SU-DHL-6 (cell line): ENCODE measurements at regions not wholly inside any gene's neighbourhood (a gene's known extent, or its start where the extent isn't known, plus 50 kb on each side); places are given as distances from the start of the nearest gene placed in this dataset.
"Not testable (repeated sequence)": the region's sequence is repeated elsewhere in the genome, so short reads cannot be mapped to it uniquely, and the experiment has no call there.

Experiments
- H2AFZ ChIP-seq: fragments of 200-600 bp; sonication (generic); 2 replicates; pipeline ENCODE4 v1.6.1; 2014; ENCODE audit warnings: low read depth, mild to moderate bottlenecking, moderate library complexity, mixed read lengths, antibody characterized with exemption, low read length; ENCODE audit not compliant: severe bottlenecking
- H3F3A ChIP-seq: fragments of 200-600 bp; shearing (Covaris generic); 2 replicates; pipeline ENCODE4 v1.6.0; 2016; ENCODE audit warnings: antibody characterized with exemption, mild to moderate bottlenecking; ENCODE audit not compliant: insufficient read depth
- H3K27ac ChIP-seq: fragments of 200-600 bp; sonication (generic); 2 replicates; pipeline ENCODE4 v1.5.1; 2016; ENCODE audit warnings: low read depth, mild to moderate bottlenecking, low read length, moderate library complexity, mixed read lengths
- H3K27me3 ChIP-seq: fragments of 200-600 bp; sonication (generic), shearing (Covaris generic); 2 replicates; pipeline ENCODE4 v1.6.0; 2014; ENCODE audit warnings: mild to moderate bottlenecking, low read length
- H3K36me3 ChIP-seq: fragments of 200-600 bp; sonication (generic); 2 replicates; pipeline ENCODE4 v1.6.1; 2014; ENCODE audit warnings: mild to moderate bottlenecking, low read length, mixed read lengths
- H3K4me2 ChIP-seq: fragments of 300-600, 200-600 bp; shearing (Covaris generic), sonication (generic); 2 replicates; pipeline ENCODE4 v1.6.0; 2014; ENCODE audit warnings: low read length, low read depth, mild to moderate bottlenecking; ENCODE audit not compliant: poor library complexity, severe bottlenecking
- H3K4me3 ChIP-seq: fragments of 200-600 bp; sonication (generic); 2 replicates; pipeline ENCODE4 v1.5.1; 2014; ENCODE audit warnings: antibody characterized with exemption, low read length, mild to moderate bottlenecking, mixed read lengths; ENCODE audit not compliant: insufficient read depth, poor library complexity, severe bottlenecking
- H3K79me2 ChIP-seq: fragments of 200-600 bp; sonication (generic); 2 replicates; pipeline ENCODE4 v1.6.1; 2014; ENCODE audit warnings: mild to moderate bottlenecking, low read length, moderate library complexity; ENCODE audit not compliant: insufficient read depth
- H3K9ac ChIP-seq: fragments of 200-600 bp; sonication (generic); 2 replicates; pipeline ENCODE4 v1.7.0; 2014; ENCODE audit warnings: mild to moderate bottlenecking, low read length
- H3K9me2 ChIP-seq: fragments of 200-600 bp; sonication (generic); replicated peaks from 2 replicates; pipeline ENCODE4 v1.6.1; 2014; ENCODE audit warnings: low read length; ENCODE audit not compliant: insufficient read depth
- H3K9me3 ChIP-seq: fragments of 200-600 bp; sonication (generic); 2 replicates; pipeline ENCODE4 v1.6.1; 2014; ENCODE audit warnings: low read length, mixed read lengths; ENCODE audit not compliant: insufficient read depth
- H4K20me1 ChIP-seq: fragments of 200-600 bp; sonication (generic); 2 replicates; pipeline ENCODE4 v1.6.1; 2014; ENCODE audit warnings: low read depth, mild to moderate bottlenecking, antibody characterized with exemption, low read length, moderate library complexity, mixed read lengths
- CTCF ChIP-seq: fragments of 200-600 bp; sonication (generic); IDR thresholded peaks from one replicate; pipeline ENCODE4 v1.5.1; 2017; ENCODE audit warnings: antibody characterized with exemption, mild to moderate bottlenecking, low read length, moderate library complexity; ENCODE audit not compliant: insufficient read depth, poor library complexity, severe bottlenecking
- EZH2phosphoT487 ChIP-seq: fragments of 200-600 bp; sonication (generic), shearing (Covaris generic); conservative IDR thresholded peaks from 2 replicates; pipeline ENCODE4 v1.6.1; 2018; ENCODE audit warnings: mild to moderate bottlenecking, antibody characterized with exemption, low read length, moderate library complexity, mixed read lengths

- Histone ChIP-seq H2AFZ (no peak overlapping the region), H4K20me1 (no peaks in the 10 kb centered on the region), H3K27ac (no peak overlapping the region), H3K9ac (no peak overlapping the region), H3K79me2 (no peaks in the 10 kb centered on the region), H3K9me2 (no peaks in the 10 kb centered on the region), H3K4me2 (no peak overlapping the region), H3F3A (no peaks in the 10 kb centered on the region), H3K4me3 (no peak overlapping the region), H3K36me3 (no peaks in the 10 kb centered on the region), H3K27me3 (no peaks in the 10 kb centered on the region), H3K9me3 (no peaks in the 10 kb centered on the region)
- TF ChIP-seq EZH2phosphoT487 = no peak
- TF ChIP-seq CTCF = no peak
These were observed 554.6 kb upstream of the RGMB start for GRCh38 chr5:98218838-98219237.

- H4K20me1 ChIP-seq = no peaks in the 10 kb centered on the region
- no peak overlapping the region for H3K27ac ChIP-seq
- H3K79me2 ChIP-seq = no peaks in the 10 kb centered on the region
These were observed 546.0 kb upstream of the RGMB start for GRCh38 chr5:98227489-98227888.

GRCh38 chr5:98231089-98231488, 542.4 kb upstream of the RGMB start:
- no peaks in the 10 kb centered on the region for H3K9me2 ChIP-seq
- H3K79me2 ChIP-seq = no peaks in the 10 kb centered on the region
- H3K27ac ChIP-seq = no peak overlapping the region
- H3K9ac ChIP-seq = no peak overlapping the region
- no peaks in the 10 kb centered on the region for H3K36me3 ChIP-seq
- H3K4me3 ChIP-seq = no peak overlapping the region
- no peaks in the 10 kb centered on the region for H3K9me3 ChIP-seq
- no peak overlapping the region for H2AFZ ChIP-seq
- H4K20me1 ChIP-seq = no peaks in the 10 kb centered on the region
- TF ChIP-seq EZH2phosphoT487 (no peak), CTCF (no peak)
- no peak overlapping the region for H3K4me2 ChIP-seq
- H3F3A ChIP-seq = no peaks in the 10 kb centered on the region
- H3K27me3 ChIP-seq = no peaks in the 10 kb centered on the region

More at GRCh38 chr5:98227489-98227888, 546.0 kb upstream of the RGMB start:
- no peaks in the 10 kb centered on the region for H3F3A ChIP-seq
- no peak overlapping the region for H3K4me3 ChIP-seq
- H3K9ac ChIP-seq = no peak overlapping the region
- H2AFZ ChIP-seq = no peak overlapping the region
- no peak for TF ChIP-seq CTCF
- no peak for TF ChIP-seq EZH2phosphoT487
- H3K36me3 ChIP-seq = no peaks in the 10 kb centered on the region
- H3K27me3 ChIP-seq = no peaks in the 10 kb centered on the region
- H3K9me3 ChIP-seq = no peaks in the 10 kb centered on the region
- no peak overlapping the region for H3K4me2 ChIP-seq
- no peaks in the 10 kb centered on the region for H3K9me2 ChIP-seq

- not testable (repeated sequence) for H3K4me3 ChIP-seq, H3K9ac ChIP-seq, H2AFZ ChIP-seq, H3K27ac ChIP-seq, H3K9me3 ChIP-seq, H3K27me3 ChIP-seq, H3K9me2 ChIP-seq, H3K36me3 ChIP-seq, H3F3A ChIP-seq, H4K20me1 ChIP-seq, H3K4me2 ChIP-seq, H3K79me2 ChIP-seq
These were observed 535.7 kb upstream of the RGMB start for GRCh38 chr5:98237794-98238193.
